Fibroblast of mammary gland (primary cell): ENCODE measurements at regions not wholly inside any gene's neighbourhood (a gene's known extent, or its start where the extent isn't known, plus 50 kb on each side); places are given as distances from the start of the nearest gene placed in this dataset.

Source experiments
- DNase-seq: peaks from one replicate; pipeline ENCODE4 v3.0.0-alpha.2; 2010; ENCODE audit warnings: low read depth
- H3K4me3 ChIP-seq: 2 replicates; pipeline ENCODE4 v1.5.1; 2011; ENCODE audit warnings: low read depth, mild to moderate bottlenecking, low read length, moderate library complexity; ENCODE audit not compliant: control insufficient read depth
- TF ChIP-seq, protein P1 (sequence below): conservative IDR thresholded peaks from 2 replicates; pipeline ENCODE4 v1.5.1; 2011; ENCODE audit warnings: low read depth, low read length, inconsistent platforms; ENCODE audit not compliant: control insufficient read depth, insufficient read depth

DNA sequence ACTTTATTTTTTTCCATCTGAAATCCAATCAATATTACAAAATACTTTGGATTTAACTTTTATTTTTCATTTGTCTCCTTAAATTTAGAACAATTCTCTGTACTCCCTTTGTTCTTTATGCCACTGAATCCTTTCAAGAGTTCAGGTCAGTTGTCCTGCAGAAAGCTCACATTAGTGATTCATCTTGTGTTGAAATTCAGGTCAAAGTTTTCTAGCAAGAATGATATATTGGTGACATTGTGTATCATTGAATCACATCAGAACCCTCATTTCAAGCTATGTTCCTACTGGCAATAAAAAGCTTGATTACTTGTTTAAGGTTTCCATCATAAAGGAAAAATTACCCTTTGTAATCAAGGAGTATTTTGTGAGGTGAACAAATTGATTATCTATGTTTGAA, 378.8 kb upstream of the STEAP1 start:
- TF ChIP-seq, protein P1, sequence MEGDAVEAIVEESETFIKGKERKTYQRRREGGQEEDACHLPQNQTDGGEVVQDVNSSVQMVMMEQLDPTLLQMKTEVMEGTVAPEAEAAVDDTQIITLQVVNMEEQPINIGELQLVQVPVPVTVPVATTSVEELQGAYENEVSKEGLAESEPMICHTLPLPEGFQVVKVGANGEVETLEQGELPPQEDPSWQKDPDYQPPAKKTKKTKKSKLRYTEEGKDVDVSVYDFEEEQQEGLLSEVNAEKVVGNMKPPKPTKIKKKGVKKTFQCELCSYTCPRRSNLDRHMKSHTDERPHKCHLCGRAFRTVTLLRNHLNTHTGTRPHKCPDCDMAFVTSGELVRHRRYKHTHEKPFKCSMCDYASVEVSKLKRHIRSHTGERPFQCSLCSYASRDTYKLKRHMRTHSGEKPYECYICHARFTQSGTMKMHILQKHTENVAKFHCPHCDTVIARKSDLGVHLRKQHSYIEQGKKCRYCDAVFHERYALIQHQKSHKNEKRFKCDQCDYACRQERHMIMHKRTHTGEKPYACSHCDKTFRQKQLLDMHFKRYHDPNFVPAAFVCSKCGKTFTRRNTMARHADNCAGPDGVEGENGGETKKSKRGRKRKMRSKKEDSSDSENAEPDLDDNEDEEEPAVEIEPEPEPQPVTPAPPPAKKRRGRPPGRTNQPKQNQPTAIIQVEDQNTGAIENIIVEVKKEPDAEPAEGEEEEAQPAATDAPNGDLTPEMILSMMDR = no peak
- H3K4me3 ChIP-seq = no peak overlapping the region
- no peak for DNase-seq

DNA sequence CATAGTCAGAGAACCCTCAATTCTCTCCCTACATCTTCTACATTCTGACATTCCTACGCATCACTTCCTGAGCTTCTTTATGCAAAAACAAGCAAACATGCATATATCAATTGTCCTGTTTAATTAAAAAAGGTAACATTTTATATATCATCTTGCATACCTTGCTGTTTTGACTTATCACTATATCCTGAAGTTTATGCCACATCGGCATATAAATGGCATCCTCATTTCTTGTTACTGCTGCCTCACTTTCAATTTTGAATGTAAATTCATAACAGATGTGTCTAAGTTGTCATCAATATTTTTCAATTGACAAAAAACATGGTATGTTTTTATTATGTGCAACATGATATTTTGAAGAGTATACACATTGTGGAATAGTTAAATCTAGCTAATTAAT, 377.3 kb upstream of the STEAP1 start:
- TF ChIP-seq, protein P1 = no peak
- no peak for DNase-seq
- H3K4me3 ChIP-seq = no peak overlapping the region

DNA sequence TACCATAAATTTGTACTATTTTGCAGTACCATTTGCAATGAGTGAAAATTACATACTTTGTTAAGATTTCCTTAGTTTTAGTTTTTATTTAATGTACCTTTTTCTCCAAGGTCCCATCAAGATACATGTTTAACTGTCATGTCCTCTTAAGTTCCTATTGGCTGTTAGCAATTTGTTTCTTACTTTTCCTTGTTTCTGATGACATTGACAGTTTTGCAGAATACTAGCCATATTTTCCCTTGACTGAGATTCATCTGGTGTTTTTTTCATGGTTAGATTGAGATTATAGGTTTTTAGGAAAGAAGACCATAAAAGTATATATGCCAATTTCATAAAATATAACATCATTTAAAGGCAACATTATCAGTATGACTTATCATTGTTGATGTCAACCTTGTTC, 376.8 kb upstream of the STEAP1 start:
- no peak overlapping the region for H3K4me3 ChIP-seq
- TF ChIP-seq, protein P1 = no peak
- DNase-seq = no peak

DNA sequence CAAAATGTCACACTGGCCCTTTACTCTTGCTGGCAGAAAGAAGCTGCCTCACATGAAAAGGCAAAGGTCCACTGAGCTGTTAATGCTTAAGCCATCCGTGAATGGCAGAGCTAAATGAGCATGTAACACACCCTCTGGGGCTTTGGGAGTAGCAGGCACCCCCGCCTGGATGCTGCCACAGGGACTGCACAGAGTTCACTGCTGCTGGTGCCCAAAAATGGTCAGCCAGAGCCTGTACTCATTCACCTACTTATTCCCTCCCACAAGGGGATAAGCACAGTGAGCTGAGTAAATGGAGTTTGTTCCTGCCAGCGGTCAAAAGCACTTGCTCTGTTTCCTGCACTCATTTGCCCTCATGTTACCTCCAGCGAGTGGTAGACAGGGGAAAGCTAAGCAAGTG, 374.0 kb upstream of the STEAP1 start:
- H3K4me3 ChIP-seq = no peak overlapping the region
- DNase-seq = no peak
- TF ChIP-seq, protein P1 = no peak

DNA sequence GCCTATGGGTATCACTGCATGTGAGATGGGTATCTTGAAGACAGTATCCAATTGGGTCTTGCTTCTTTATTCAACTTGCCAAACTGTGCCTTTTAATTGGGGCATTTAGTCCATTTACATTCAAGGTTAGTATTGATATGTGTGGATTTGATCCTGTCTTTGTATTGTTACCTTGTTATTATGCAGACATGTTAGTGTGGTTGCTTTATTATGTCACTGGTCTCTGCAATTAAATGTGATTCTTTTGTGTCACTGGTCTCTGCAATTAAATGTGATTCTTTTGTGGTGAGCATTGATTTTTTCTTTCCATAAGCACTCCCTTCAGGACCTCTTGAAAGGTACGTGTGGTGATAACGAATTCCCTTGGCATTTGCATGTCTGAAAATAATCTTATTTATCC, 357.8 kb upstream of the STEAP1 start:
- TF ChIP-seq, protein P1 = no peak
- no peak overlapping the region for H3K4me3 ChIP-seq
- DNase-seq = no peak

DNA sequence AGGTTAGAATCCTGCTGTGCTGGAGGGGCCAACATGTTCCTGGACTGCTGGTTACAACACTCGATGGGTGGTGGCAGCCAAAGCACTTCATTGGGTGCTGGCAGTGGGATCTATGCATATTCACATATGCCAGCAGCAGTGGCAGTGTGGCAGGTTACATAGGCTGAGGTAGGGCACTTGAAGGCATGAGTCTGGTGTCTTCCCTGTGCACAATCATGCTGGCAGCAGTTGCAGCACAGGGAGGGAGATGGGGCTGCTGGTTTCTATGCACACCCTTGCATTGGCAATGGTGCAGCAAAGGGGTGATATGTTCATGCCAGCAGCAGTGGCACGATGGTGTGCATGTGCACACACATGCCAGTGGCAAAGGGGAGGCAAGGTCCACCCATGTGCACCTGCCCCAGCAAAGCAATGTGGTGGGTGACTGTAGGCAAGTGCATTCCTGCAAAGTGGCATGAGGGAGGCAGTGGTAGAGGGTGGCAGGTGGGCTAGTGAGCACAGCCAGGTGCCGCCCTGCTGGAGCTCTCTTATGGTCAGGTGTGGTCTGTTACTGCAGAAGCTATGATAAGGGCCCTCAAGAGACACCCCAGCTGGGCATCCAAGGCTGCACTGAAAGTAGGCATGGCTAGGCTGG, 356.2 kb upstream of the STEAP1 start:
- TF ChIP-seq, protein P1 = no peak
- DNase-seq = no peak
- no peak overlapping the region for H3K4me3 ChIP-seq

DNA sequence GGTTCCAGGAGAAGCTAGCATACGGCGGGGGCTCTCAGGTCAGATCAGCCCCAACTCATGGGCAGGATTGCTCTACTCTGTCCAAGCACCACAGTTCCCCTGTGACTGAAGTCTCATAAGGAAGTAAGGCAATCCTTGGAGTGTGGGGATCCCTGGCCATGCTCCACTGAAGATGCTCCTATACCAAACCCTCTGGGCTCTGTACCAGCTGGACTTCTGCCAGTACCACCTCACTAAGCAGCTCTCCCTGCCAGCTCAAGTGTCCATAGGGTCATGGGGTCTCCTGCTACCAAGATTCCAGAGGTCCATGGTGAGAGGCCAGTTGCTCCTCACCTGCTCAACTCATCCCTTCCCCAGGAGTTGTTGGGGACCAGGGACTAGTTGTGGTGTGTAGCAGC, 355.7 kb upstream of the STEAP1 start:
- no peak for DNase-seq
- TF ChIP-seq, protein P1 = no peak
- no peak overlapping the region for H3K4me3 ChIP-seq
